NCI-H526 (cell line): ENCODE measurements at regions not wholly inside any gene's neighbourhood (a gene's known extent, or its start where the extent isn't known, plus 50 kb on each side); places are given as distances from the start of the nearest gene placed in this dataset.
"Not testable (repeated sequence)": the region's sequence is repeated elsewhere in the genome, so short reads cannot be mapped to it uniquely, and the experiment has no call there.

Experiments used
- DNase-seq, 2 experiments: peaks; one replicate each; lab custom pipeline; 2025; lab: John Stamatoyannopoulos, UW

DNA sequence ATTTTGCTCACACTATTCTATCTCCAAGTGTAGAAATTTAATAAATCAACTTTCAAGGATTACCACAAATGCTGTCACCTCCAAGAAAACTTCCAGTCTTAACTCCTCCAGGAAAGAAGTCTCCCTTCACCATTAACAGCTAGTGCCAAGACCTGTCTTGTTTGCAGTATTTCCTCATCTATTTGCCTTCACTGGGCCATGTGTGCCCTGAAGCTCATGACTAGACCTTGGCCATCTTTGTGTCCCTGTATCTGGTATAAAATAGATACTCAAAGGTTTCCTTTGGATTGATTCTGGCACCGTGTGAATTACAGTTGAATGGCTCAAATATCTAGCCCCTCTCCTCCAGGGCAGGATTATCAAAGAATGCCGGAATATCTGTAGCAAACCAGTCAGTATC, 346.7 kb upstream of the KLF4 start:
- DNase-seq = no peak

DNA sequence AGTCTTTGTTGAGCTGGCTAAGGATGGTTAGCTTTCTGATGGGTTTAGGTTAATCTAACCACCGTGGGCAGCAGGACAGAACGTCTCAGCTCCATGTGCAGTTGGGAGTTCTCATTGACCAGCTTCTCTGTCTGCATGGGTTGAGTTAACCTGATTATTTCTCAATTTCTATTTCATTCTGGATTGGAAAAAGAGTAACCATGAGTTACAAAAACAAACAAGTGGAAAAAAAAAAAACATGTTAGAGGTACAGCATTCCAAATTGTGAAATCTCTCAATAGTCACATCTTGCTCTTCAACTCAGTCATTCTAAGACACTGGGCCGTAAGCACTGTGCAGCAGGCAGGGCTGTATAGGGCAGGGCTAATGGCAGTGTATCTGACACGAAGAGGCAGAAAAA, 343.7 kb upstream of the KLF4 start:
- DNase-seq = no peak

DNA sequence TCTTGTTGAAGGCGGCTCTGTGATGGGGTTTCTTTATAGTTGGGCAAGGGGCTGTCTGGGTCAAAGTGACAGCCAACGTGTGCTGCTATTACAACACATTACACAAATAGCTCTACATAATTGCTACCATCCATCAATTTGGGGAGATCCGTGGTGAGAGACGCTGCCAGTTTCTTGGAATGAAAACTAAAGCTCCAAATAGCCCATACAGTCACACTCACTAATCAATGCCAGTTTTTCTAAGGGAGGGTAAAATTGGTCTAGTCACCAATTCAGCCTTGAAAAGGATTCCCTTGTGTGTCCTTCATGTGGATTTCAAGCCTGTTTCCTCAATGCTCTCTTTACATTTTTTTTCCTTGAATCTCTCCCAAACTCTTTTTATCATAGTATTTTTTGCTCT, 343.3 kb upstream of the KLF4 start:
- no peak for DNase-seq

- DNase-seq = no peak
These were observed 340.9 kb upstream of the KLF4 start for GRCh38 chr9:107830479-107830878.

DNA sequence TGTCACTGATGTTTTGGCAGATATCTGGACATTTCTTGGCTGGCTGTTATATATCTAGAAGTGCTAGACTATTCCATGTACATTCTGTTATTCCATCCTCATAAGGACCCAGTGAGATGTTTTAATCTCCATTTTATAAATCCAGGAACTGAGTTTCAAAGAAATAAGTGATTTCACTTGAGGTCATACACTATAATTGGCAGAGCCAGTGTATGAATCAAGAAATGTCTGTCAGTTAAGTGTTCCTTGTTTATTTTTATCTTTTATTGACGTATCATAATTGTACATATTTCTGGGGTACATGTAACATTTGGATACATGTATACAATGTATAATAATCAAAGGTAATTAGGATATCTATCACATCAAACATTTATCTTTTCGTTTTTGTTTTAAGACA, 338.3 kb upstream of the KLF4 start:
- no peak for DNase-seq

DNA sequence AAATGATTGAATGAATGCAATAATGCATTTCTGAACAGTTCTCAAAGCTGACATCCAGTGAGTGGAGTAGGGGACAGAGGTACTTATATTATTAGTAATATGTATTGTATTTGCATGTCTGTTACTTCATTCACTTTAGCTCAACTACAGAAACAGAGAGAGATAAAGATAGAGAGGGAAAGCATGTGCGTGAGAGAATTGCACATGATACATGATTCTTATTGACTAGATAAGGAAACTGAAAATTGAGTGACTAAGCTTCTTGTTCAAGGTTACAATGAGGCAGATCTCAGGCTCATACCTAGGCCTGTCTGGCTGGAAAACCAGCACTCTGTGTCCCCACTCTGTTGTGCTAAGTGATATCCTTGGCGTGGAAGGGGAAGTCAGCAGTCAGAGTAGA, 337.7 kb upstream of the KLF4 start:
- DNase-seq = no peak

GRCh38 chr9:107826688-107826983, 337.1 kb upstream of the KLF4 start:
- DNase-seq = not testable (repeated sequence)

DNA sequence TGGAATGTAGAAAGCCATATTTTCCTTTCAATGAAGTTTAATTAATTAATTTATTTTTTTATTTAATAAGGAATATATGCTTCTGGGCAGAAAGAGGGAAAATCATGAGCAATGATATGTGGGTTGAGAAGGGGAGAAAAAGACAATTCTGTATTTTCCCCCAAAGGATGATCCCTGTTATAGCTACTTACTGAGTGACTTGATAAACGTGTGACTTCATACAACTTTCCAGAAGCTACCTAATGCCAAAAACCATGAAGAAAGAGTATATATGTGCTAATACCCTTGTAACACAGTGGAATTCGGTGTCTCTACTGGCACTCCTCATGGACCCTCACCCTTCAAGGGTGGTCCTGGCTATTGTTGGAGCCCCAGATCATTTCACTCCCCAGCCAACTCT, 335.0 kb upstream of the KLF4 start:
- DNase-seq = no peak

DNA sequence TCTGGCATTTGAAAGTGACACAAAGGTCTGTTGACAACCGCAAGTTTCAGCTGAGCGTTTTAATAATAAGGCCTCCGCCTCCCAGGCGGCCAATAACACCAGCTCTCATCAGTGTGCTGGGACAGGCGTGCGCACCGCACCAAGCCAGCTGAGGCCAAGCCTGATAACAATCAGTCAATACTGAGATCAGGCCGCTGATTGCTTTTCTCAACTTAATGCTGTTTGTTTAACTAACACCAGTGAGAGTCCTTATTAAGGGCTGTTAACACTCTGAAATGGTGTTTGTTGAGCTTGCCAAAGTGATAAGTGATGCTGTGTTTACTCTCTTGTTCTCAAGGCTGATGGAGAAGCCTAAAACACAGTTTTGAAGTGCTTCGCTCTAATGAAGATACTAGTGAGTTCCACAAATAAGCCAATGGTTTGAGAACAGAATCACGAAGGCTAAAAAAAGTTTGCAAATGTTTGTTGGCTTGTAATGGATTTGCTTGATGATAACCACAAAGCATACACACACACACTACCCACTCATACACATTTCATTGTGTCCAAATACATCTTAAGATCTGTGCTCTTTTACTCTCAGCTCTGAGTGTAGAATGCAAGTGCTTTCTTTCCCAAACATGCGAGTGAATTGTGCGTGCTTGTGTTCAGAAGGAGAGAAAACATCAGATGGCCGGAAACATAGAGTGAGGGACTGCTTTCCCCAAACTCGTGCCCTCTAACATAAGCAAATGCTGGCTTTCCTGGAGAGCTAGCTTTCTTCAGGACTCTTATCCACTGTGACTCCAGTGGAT, 330.4 kb upstream of the KLF4 start:
- DNase-seq = peak; percentile 46 to 71

DNA sequence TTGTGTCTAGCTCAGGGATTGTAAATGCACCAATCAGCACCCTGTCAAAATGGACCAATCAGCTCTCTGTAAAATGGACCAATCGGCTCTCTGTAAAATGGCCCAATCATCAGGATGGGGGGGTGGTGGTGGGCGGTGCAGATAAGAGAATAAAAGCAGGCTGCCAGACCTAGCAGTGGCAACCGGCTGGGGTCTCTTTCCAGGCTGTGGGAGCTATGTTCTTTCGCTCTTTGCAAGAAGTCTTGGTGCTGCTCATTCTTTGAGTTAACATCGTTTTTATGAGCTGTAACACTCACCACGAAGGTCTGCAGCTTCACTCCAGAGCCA, 328.9 kb upstream of the KLF4 start:
- not testable (repeated sequence) for DNase-seq

GRCh38 chr9:107817595-107818502, 328.3 kb upstream of the KLF4 start:
- not testable (repeated sequence) for DNase-seq

DNA sequence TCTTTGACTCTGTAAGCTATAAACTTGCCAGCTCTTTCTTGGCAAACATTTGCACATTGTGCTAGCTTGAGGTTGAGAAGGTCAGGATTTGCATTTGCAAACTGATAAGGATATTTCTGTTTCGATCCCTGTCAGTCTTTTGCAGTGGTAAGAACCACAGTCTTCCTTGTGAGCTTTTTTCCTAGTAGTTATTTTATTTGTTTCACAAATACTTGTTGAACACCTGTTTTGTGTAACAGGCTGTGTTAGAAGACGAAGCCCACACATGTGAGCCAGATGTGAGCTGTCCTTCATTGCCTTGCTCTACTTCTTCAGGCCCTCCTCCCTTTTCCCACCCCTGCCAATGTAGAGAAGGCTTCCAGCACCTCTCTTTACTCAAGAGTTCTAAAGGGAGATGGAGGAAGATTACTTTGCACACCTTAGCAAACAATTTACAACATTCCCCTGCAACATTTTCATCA, 327.0 kb upstream of the KLF4 start:
- DNase-seq = peak; percentile 74 to 77

DNA sequence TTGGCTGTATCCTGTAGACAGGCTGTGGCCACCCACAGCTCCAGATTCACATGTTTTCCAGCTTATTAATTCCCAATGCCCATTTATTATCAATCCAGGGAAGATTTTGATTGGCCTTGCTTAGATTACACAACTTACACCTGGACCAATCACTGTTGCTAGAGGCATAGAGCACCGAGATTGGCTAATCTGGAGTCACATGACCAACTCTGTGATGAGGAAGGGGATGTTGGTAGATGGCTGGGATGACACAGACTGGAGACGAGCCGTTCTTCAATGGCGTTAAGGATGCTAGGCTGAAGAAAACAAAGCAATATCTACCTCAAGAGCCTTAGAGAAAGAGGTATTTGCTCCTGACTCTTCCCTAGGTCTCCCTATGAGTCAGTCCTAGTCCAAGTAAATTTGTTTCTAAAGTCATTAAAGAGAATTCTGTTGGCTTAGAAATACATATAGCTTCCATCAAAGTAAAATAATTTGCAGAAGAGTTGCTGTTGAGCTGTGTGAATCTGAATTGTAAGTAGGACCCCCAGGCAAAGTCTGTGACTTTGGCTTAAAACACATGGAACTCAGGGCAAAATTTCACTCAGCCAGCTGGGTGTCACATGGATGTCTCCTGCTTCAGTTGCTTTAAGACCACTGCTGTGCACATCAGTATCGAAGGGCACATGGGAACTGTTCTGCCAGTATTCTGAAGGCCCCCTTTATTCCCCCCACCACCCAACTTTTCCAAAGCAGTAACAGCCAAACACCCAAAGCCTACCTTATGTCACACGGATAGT, 326.4 kb upstream of the KLF4 start:
- DNase-seq = peak in 1 of 2 experiments; percentile 27

DNA sequence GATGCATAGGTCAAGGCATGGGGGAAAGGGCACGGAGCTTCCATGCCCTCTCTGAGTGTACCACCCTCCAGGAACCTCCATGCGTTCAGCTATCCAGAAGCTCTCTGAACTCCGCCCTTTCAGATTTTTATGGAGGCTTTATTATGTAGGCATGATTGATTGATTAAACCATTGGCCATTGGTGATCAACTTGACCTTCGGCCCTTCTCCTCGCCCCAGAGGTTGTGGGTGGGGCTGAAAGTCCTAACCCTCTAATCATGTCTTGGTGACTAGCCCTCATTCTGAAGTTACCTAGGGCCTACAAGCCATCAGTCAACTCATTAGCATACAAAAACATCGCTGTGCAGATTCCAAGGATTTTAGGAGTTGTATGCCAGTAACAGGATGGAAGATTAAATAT, 323.7 kb upstream of the KLF4 start:
- DNase-seq = no peak

GRCh38 chr9:107810461-107810961, 320.9 kb upstream of the KLF4 start:
- DNase-seq = no peak

DNA sequence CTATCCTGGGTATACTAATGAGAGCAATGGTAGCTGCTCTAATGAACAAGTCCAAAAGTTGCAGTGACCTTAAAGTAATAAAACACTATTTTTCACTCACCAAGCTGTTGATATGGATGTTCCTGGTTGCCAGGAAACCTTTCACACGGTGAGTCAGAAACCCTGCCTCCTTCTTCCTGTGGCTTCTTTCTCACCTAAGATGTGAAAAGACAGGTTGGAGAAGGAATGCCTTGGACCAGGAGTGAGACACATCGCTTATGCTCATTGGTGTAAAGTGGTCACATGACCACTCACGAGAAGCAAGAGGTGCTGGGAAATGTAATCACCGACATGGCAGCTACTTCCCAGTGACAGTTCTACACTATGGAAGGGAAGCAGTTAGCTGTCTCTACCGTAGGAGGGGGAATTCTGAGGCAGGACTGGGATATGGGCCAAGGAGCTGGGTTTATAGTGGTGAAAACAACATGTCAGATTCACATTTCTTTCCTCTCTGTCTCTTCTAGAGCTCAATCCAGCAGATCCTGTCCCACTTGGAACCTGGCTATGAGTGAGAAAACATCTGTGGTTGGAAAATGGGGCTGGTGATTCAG, 320.4 kb upstream of the KLF4 start:
- no peak for DNase-seq

DNA sequence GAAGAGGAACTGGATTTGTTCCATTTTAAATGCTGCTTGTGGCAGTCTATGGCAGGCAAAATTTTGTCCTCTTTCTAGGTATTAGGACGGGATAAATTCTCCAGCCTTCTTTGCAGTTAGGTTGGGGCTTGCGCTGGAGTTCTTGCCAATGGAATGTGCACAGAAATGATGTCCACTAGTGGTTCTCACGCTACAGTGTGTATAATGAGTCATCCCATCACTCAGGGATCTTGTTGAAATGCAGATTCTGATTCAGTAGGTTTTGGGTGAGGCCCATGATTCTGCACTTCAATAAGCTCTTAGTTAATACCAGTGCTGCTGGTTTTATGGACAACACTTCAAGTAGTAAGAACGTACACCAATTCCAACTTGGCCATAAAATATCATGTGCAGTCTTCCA, 317.6 kb upstream of the KLF4 start:
- no peak for DNase-seq

DNA sequence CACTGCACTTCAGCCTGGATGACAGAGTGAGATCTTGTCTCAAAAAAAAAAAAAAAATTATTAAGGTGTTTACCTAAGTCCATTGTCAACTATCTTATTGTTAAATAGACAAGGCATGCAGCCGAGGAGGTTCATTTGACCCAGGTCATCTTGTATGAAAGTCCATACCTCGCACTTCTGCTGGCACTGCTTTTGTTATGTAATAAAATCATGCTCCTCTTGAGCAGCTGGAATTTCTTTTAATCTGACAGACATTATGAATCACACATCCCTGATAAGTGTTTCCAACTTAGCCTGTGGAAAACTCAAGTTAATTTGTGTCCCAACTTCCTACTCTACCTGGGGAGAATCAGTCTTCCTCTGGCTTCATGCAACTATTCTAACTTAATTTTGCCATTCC, 315.6 kb upstream of the KLF4 start:
- DNase-seq = no peak

DNA sequence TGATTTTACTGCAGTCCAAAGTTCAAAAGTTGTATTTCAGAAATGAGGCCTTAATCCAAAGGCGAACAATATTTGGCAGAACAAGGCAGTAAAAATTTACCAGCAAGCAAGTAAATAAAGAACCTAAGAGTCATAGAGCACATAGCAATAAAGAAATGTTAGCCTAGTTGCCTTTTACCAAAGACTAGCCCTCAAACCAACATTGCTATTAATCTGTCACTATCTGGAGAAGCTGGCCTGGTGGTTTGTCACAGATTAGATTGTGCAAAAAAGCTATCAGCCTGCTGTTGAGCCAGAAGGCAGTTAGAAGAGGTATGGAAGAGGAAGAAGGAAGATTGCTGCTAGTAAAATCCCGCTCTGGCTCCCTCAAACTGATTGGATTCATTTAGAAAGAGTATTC, 304.7 kb upstream of the KLF4 start:
- DNase-seq = no peak

- no peak for DNase-seq
These were observed 304.0 kb upstream of the KLF4 start for GRCh38 chr9:107793541-107793940.

DNA sequence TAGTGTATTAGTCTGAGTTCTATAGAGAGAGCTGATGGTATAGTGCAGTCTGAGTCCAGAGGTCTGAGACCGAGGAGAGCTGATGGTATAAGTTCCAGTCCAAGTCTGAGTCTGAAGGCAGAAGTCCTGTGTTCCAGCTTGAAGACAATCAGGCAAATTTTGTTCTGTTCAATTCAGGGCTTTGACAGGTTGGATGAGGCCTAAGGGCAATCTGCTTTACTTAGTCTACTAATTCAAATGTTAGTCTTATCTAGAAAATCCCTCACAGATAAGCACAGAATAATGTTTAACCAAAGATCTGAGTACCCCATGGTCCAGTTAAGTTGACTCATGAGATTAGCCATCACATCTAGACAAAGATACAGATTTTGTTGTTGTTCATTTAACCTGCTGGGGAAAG, 303.0 kb upstream of the KLF4 start:
- no peak for DNase-seq

GRCh38 chr9:107792006-107792405, 302.4 kb upstream of the KLF4 start:
- no peak for DNase-seq
